ENCODE measurements at regions not wholly inside any gene's neighbourhood (a gene's known extent, or its start where the extent isn't known, plus 50 kb on each side); places are given as distances from the start of the nearest gene placed in this dataset.

DNA sequence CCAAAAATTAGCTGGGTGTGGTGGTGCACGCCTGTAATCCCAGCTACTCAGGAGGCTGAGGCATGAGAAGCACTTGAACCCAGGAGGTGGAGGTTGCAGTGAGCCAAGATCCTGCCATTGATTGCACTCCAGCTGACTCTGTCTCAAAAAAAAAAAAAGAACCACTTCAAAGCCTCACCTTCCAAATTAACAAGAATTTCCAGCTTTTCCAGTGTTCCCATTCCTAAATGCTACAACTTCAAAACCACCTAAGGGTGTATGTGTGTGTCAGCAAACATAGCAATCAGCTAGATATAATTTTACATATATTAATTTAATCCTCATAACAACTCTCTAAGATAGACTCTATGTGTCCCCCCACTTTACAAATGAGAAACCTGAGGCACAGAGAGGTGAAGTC lies 512.5 kb upstream of the PROK2 start:
- Histone ChIP-seq H4K20me1 (replicated peaks; ENCODE audit: control insufficient read depth, extremely low read depth, insufficient read depth, low read length) (no peaks in the 10 kb centered on the region), H3K27me3 (ENCODE audit: control insufficient read depth in 2 of 2, insufficient read depth in 2 of 2, low read length in 2 of 2) (peaks cover 79 to 84% of the 10 kb centered on the region in 2 experiments), H3K9ac (replicated peaks; ENCODE audit: extremely low read depth, insufficient read depth, low read length) (no peak overlapping the region), H3K36me3 (ENCODE audit: control insufficient read depth in 2 of 2, extremely low read depth in 1 of 2, insufficient read depth in 2 of 2, low read length in 2 of 2) (no peaks in the 10 kb centered on the region), H3K9me1 (replicated peaks; ENCODE audit: control insufficient read depth, extremely low read depth, insufficient read depth, low read length) (no peaks in the 10 kb centered on the region), H3K4me3 (replicated peaks in 1 of 3; ENCODE audit: insufficient read depth in 1 of 3, low read depth in 1 of 3, low read length in 3 of 3) (no peak overlapping the region), H3K27ac (ENCODE audit: insufficient read depth, low read depth, low read length) (no peak overlapping the region), H3K79me2 (ENCODE audit: control insufficient read depth, insufficient read depth, low read length) (no peaks in the 10 kb centered on the region), H2AFZ (ENCODE audit: low read depth, low read length) (no peak overlapping the region), H3K4me2 (ENCODE audit: insufficient read depth, low read length) (no peak overlapping the region), H3K9me3 (replicated peaks; ENCODE audit: control insufficient read depth, insufficient read depth, low read length) (no peaks in the 10 kb centered on the region), H3K4me1 (ENCODE audit: control insufficient read depth, extremely low read depth, insufficient read depth, low read length) (peaks cover 14% of the 10 kb centered on the region)
- no peak for DNase-seq (ENCODE audit: low read depth, low spot score)
- dilution Hi-C loops (cut with MboI; ENCODE audit: extremely low pct_ligation_motif_present, low sequenced_read_pairs): no loop called here
- no TSS peak for BruUV-seq (replicated peaks)
- intact Hi-C loops (cut with micrococcal nuclease): loop anchor here (5.0 kb wide), 1 partner anchor 150 kb away; the partner anchor contains the start of gene RYBP
- no peak for FAIRE-seq
- CTCF ChIA-PET: no interaction called here
- POLR2A ChIA-PET: interaction anchor here (0.6 kb wide), 1 partner anchor 27 kb away, joined by 3 read pairs; no protein-coding TSS in a partner anchor
- TF ChIP-seq FOS (IDR thresholded peaks at IDR 0.05; ENCODE audit: borderline replicate concordance, insufficient read depth, low read length) (no peak), JUN (IDR thresholded peaks at IDR 0.05; ENCODE audit: borderline replicate concordance, insufficient read depth, insufficient read length, low read depth) (no peak), GATA2 (IDR thresholded peaks at IDR 0.05; ENCODE audit: insufficient read depth, insufficient read length, low read depth, low read length) (no peak), MYC (IDR thresholded peaks at IDR 0.05; ENCODE audit: low read depth, low read length) (no peak), POLR2A (IDR thresholded peaks at IDR 0.05; ENCODE audit: low read depth, low read length) (no peak), EZH2 (IDR thresholded peaks at IDR 0.05; ENCODE audit: borderline replicate concordance, low read depth, low read length, severe bottlenecking) (no peak), MAX (IDR thresholded peaks at IDR 0.05; ENCODE audit: insufficient read depth, insufficient read length) (no peak), POLR2AphosphoS5 (IDR thresholded peaks at IDR 0.05; ENCODE audit: insufficient read depth, low read depth, low read length) (no peak)
- TF ChIP-seq, protein P1, sequence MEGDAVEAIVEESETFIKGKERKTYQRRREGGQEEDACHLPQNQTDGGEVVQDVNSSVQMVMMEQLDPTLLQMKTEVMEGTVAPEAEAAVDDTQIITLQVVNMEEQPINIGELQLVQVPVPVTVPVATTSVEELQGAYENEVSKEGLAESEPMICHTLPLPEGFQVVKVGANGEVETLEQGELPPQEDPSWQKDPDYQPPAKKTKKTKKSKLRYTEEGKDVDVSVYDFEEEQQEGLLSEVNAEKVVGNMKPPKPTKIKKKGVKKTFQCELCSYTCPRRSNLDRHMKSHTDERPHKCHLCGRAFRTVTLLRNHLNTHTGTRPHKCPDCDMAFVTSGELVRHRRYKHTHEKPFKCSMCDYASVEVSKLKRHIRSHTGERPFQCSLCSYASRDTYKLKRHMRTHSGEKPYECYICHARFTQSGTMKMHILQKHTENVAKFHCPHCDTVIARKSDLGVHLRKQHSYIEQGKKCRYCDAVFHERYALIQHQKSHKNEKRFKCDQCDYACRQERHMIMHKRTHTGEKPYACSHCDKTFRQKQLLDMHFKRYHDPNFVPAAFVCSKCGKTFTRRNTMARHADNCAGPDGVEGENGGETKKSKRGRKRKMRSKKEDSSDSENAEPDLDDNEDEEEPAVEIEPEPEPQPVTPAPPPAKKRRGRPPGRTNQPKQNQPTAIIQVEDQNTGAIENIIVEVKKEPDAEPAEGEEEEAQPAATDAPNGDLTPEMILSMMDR (IDR thresholded peaks at IDR 0.05; ENCODE audit: extremely low read depth in 1 of 2, insufficient read depth in 1 of 2, low read depth in 1 of 2, low read length in 2 of 2): no peak

Data from endothelial cell of umbilical vein (primary cell).